SU-DHL-6 (cell line): ENCODE measurements at regions not wholly inside any gene's neighbourhood (a gene's known extent, or its start where the extent isn't known, plus 50 kb on each side); places are given as distances from the start of the nearest gene placed in this dataset.

Experiments used
- H2AFZ ChIP-seq: fragments of 200-600 bp; sonication (generic); 2 replicates; pipeline ENCODE4 v1.6.1; 2014; ENCODE audit warnings: low read depth, mild to moderate bottlenecking, moderate library complexity, mixed read lengths, antibody characterized with exemption, low read length; ENCODE audit not compliant: severe bottlenecking
- H3F3A ChIP-seq: fragments of 200-600 bp; shearing (Covaris generic); 2 replicates; pipeline ENCODE4 v1.6.0; 2016; ENCODE audit warnings: antibody characterized with exemption, mild to moderate bottlenecking; ENCODE audit not compliant: insufficient read depth
- H3K27ac ChIP-seq: fragments of 200-600 bp; sonication (generic); 2 replicates; pipeline ENCODE4 v1.5.1; 2016; ENCODE audit warnings: low read depth, mild to moderate bottlenecking, low read length, moderate library complexity, mixed read lengths
- H3K27me3 ChIP-seq: fragments of 200-600 bp; sonication (generic), shearing (Covaris generic); 2 replicates; pipeline ENCODE4 v1.6.0; 2014; ENCODE audit warnings: mild to moderate bottlenecking, low read length
- H3K36me3 ChIP-seq: fragments of 200-600 bp; sonication (generic); 2 replicates; pipeline ENCODE4 v1.6.1; 2014; ENCODE audit warnings: mild to moderate bottlenecking, low read length, mixed read lengths
- H3K4me2 ChIP-seq: fragments of 300-600, 200-600 bp; shearing (Covaris generic), sonication (generic); 2 replicates; pipeline ENCODE4 v1.6.0; 2014; ENCODE audit warnings: low read length, low read depth, mild to moderate bottlenecking; ENCODE audit not compliant: poor library complexity, severe bottlenecking
- H3K4me3 ChIP-seq: fragments of 200-600 bp; sonication (generic); 2 replicates; pipeline ENCODE4 v1.5.1; 2014; ENCODE audit warnings: antibody characterized with exemption, low read length, mild to moderate bottlenecking, mixed read lengths; ENCODE audit not compliant: insufficient read depth, poor library complexity, severe bottlenecking
- H3K79me2 ChIP-seq: fragments of 200-600 bp; sonication (generic); 2 replicates; pipeline ENCODE4 v1.6.1; 2014; ENCODE audit warnings: mild to moderate bottlenecking, low read length, moderate library complexity; ENCODE audit not compliant: insufficient read depth
- H3K9ac ChIP-seq: fragments of 200-600 bp; sonication (generic); 2 replicates; pipeline ENCODE4 v1.7.0; 2014; ENCODE audit warnings: mild to moderate bottlenecking, low read length
- H3K9me2 ChIP-seq: fragments of 200-600 bp; sonication (generic); replicated peaks from 2 replicates; pipeline ENCODE4 v1.6.1; 2014; ENCODE audit warnings: low read length; ENCODE audit not compliant: insufficient read depth
- H3K9me3 ChIP-seq: fragments of 200-600 bp; sonication (generic); 2 replicates; pipeline ENCODE4 v1.6.1; 2014; ENCODE audit warnings: low read length, mixed read lengths; ENCODE audit not compliant: insufficient read depth
- H4K20me1 ChIP-seq: fragments of 200-600 bp; sonication (generic); 2 replicates; pipeline ENCODE4 v1.6.1; 2014; ENCODE audit warnings: low read depth, mild to moderate bottlenecking, antibody characterized with exemption, low read length, moderate library complexity, mixed read lengths
- CTCF ChIP-seq: fragments of 200-600 bp; sonication (generic); IDR thresholded peaks from one replicate; pipeline ENCODE4 v1.5.1; 2017; ENCODE audit warnings: antibody characterized with exemption, mild to moderate bottlenecking, low read length, moderate library complexity; ENCODE audit not compliant: insufficient read depth, poor library complexity, severe bottlenecking
- EZH2phosphoT487 ChIP-seq: fragments of 200-600 bp; sonication (generic), shearing (Covaris generic); conservative IDR thresholded peaks from 2 replicates; pipeline ENCODE4 v1.6.1; 2018; ENCODE audit warnings: mild to moderate bottlenecking, antibody characterized with exemption, low read length, moderate library complexity, mixed read lengths

GRCh38 chr15:96889734-96890480 is 559.4 kb downstream of the NR2F2 start:
- no peak overlapping the region for H3K4me2 ChIP-seq

GRCh38 chr15:96891046-96891445 is 560.5 kb downstream of the NR2F2 start:
- Histone ChIP-seq H3K9me2 (no peaks in the 10 kb centered on the region), H3K9ac (no peak overlapping the region), H4K20me1 (no peaks in the 10 kb centered on the region), H3K9me3 (no peaks in the 10 kb centered on the region), H3K4me2 (no peak overlapping the region), H3K27me3 (no peaks in the 10 kb centered on the region; the same call in 1 of the 2 replicates), H3K79me2 (no peaks in the 10 kb centered on the region), H3K27ac (no peak overlapping the region), H2AFZ (no peak overlapping the region), H3K36me3 (no peaks in the 10 kb centered on the region), H3F3A (no peaks in the 10 kb centered on the region), H3K4me3 (no peak overlapping the region)
- no peak for TF ChIP-seq CTCF
- no peak for TF ChIP-seq EZH2phosphoT487

More at GRCh38 chr15:96889734-96890480, 559.4 kb downstream of the NR2F2 start:
- Histone ChIP-seq H3K27me3 (no peaks in the 10 kb centered on the region; the same call in 1 of the 2 replicates), H2AFZ (no peak overlapping the region), H3K9me3 (no peaks in the 10 kb centered on the region), H3K36me3 (no peaks in the 10 kb centered on the region), H3K4me3 (no peak overlapping the region), H3F3A (no peaks in the 10 kb centered on the region), H3K9me2 (no peaks in the 10 kb centered on the region), H3K79me2 (no peaks in the 10 kb centered on the region), H4K20me1 (no peaks in the 10 kb centered on the region), H3K27ac (no peak overlapping the region), H3K9ac (no peak overlapping the region)
- no peak for TF ChIP-seq CTCF
- no peak for TF ChIP-seq EZH2phosphoT487

- Histone ChIP-seq H3K9ac (no peak overlapping the region), H2AFZ (no peak overlapping the region), H3K4me2 (no peak overlapping the region), H3F3A (no peaks in the 10 kb centered on the region), H4K20me1 (no peaks in the 10 kb centered on the region), H3K27ac (no peak overlapping the region), H3K79me2 (no peaks in the 10 kb centered on the region), H3K27me3 (no peaks in the 10 kb centered on the region; the same call in 1 of the 2 replicates), H3K36me3 (no peaks in the 10 kb centered on the region), H3K9me2 (no peaks in the 10 kb centered on the region), H3K4me3 (no peak overlapping the region), H3K9me3 (no peaks in the 10 kb centered on the region)
- no peak for TF ChIP-seq CTCF
- TF ChIP-seq EZH2phosphoT487, result no peak
Measured at GRCh38 chr15:96893159-96893906, 562.8 kb downstream of the NR2F2 start.
